Stimulated activated CD4-positive, alpha-beta T cell treated with anti-CD3 and anti-CD28 coated beads, Interleukin-2, amount 100 ng/mL, for 48 hours (primary cell): ENCODE measurements at regions not wholly inside any gene's neighbourhood (a gene's known extent, or its start where the extent isn't known, plus 50 kb on each side); places are given as distances from the start of the nearest gene placed in this dataset.

Source experiments
- DNase-seq, 2 donors: peaks; one replicate each; pipeline ENCODE4 v3.0.0-alpha.2; 2020

- no peak for DNase-seq
Measured at GRCh38 chr12:19834592-19834991, 395.3 kb downstream of the AEBP2 start.

GRCh38 chr12:19836056-19836455 lies 396.8 kb downstream of the AEBP2 start:
- DNase-seq: no peak

- no peak for DNase-seq
Measured at GRCh38 chr12:19836456-19836855, 397.2 kb downstream of the AEBP2 start.

GRCh38 chr12:19837543-19837942 lies 398.3 kb downstream of the AEBP2 start:
- DNase-seq: no peak

- DNase-seq: no peak
Measured at GRCh38 chr12:19841451-19841850, 402.2 kb downstream of the AEBP2 start.

- no peak for DNase-seq
Measured at GRCh38 chr12:19842116-19842515, 402.8 kb downstream of the AEBP2 start.

GRCh38 chr12:19844224-19844623 lies 404.9 kb downstream of the AEBP2 start:
- no peak for DNase-seq

- DNase-seq: no peak
Measured at GRCh38 chr12:19846574-19846973, 407.3 kb downstream of the AEBP2 start.

GRCh38 chr12:19847294-19848059 lies 408.2 kb downstream of the AEBP2 start:
- DNase-seq: no peak

- no peak for DNase-seq
Measured at GRCh38 chr12:19848421-19848820, 409.1 kb downstream of the AEBP2 start.

- DNase-seq: no peak
Measured at GRCh38 chr12:19849208-19849607, 409.9 kb downstream of the AEBP2 start.

GRCh38 chr12:19850346-19851065 lies 411.2 kb downstream of the AEBP2 start:
- DNase-seq: no peak

GRCh38 chr12:19852100-19852855 lies 413.0 kb downstream of the AEBP2 start:
- DNase-seq: no peak

GRCh38 chr12:19855851-19856250 lies 416.6 kb downstream of the AEBP2 start:
- no peak for DNase-seq

- DNase-seq: no peak
Measured at GRCh38 chr12:19856389-19856788, 417.1 kb downstream of the AEBP2 start.

- no peak for DNase-seq
Measured at GRCh38 chr12:19857204-19857603, 417.9 kb downstream of the AEBP2 start.

- no peak for DNase-seq
Measured at GRCh38 chr12:19867151-19867550, 427.9 kb downstream of the AEBP2 start.

GRCh38 chr12:19867970-19868369 lies 428.7 kb downstream of the AEBP2 start:
- no peak for DNase-seq

- DNase-seq: no peak
Measured at GRCh38 chr12:19869413-19869812, 430.1 kb downstream of the AEBP2 start.

GRCh38 chr12:19872621-19873540 lies 433.6 kb downstream of the AEBP2 start:
- DNase-seq: no peak

GRCh38 chr12:19880076-19880475 lies 440.8 kb downstream of the AEBP2 start:
- DNase-seq: no peak

GRCh38 chr12:19880721-19881120 lies 441.4 kb downstream of the AEBP2 start:
- no peak for DNase-seq

- no peak for DNase-seq
Measured at GRCh38 chr12:19882346-19882745, 443.1 kb downstream of the AEBP2 start.
